ENCODE measurements at regions not wholly inside any gene's neighbourhood (a gene's known extent, or its start where the extent isn't known, plus 50 kb on each side); places are given as distances from the start of the nearest gene placed in this dataset.

DNA sequence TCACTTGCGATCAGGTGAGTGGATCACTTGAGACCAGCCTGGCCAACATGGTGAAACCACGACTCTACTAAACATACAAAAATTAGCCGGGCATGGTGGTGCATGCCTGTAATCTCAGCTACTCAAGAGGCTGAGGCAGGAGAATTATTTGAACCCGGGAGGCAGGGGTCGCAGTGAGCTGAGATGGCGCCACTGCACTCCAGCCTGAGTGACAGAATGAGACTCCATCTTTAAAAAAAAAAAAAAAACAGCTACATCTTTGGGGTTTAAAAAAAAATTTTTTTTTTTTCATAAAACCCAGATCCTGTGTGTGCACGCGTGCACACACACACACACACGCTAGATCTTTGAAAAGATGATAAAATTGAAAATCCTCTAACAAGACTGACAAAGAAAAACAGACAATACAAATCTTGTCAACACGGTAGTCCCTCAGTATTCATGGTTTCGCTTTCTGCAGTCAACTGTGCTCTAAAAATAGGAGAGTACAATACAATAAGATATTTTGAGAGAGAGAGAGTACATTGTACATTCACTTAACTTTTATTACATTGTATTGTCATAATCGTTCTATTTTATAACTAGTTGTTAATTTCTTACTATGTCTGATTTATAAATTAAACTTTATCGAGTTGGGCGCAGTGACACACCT lies 295.3 kb upstream of the RGS6 start:
- no peaks in the 10 kb centered on the region for H3K9me3 ChIP-seq
- no peak overlapping the region for H3K27ac ChIP-seq
- TF ChIP-seq, protein P1, sequence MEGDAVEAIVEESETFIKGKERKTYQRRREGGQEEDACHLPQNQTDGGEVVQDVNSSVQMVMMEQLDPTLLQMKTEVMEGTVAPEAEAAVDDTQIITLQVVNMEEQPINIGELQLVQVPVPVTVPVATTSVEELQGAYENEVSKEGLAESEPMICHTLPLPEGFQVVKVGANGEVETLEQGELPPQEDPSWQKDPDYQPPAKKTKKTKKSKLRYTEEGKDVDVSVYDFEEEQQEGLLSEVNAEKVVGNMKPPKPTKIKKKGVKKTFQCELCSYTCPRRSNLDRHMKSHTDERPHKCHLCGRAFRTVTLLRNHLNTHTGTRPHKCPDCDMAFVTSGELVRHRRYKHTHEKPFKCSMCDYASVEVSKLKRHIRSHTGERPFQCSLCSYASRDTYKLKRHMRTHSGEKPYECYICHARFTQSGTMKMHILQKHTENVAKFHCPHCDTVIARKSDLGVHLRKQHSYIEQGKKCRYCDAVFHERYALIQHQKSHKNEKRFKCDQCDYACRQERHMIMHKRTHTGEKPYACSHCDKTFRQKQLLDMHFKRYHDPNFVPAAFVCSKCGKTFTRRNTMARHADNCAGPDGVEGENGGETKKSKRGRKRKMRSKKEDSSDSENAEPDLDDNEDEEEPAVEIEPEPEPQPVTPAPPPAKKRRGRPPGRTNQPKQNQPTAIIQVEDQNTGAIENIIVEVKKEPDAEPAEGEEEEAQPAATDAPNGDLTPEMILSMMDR (IDR thresholded peaks at IDR 0.05) = no peak
- TF ChIP-seq POLR2AphosphoS5 (IDR thresholded peaks at IDR 0.05) (no peak), POLR2A (IDR thresholded peaks at IDR 0.05) (no peak), EP300 (IDR thresholded peaks at IDR 0.05) (no peak)
- no peaks in the 10 kb centered on the region for H3K36me3 ChIP-seq
- H3K4me1 ChIP-seq = no peaks in the 10 kb centered on the region
- 88 to 92% methylated on average over 14 of the region's 14 CpGs for WGBS, 2 donors
- intact Hi-C loops (cut with DNase I) = no loop called here
- no peaks in the 10 kb centered on the region for H3K27me3 ChIP-seq
- no peak for DNase-seq
- H3K4me3 ChIP-seq = no peak overlapping the region

DNA sequence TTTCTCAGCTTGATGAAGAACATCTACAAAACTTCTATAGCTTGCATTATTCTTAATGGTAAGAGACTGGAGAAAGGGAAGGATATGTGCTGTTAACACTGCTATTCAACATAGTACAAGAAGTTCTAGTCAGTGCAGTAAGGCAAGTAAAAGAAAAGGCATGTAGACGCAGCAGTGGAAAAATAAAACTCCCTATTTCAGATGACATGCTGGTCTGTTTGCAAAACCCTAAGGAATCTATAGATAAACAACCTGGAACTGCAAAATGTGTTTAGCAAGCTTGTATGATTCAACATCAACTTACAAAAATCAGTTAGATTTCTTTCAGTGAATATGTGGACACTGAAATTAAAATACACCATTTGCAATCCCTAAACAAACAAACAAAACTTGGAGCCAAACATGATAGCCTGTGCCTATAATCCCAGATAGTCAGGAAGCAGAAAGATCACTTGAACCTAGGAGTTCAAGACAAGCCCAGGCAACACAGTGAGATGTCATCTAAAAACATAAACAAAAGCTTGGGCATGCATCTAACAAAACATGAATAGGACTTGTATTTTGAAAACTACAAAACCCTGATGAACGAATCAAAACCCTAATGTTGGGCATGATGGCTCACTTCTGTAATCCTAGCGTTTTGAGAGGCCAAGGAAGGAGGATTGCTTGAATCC lies 293.6 kb upstream of the RGS6 start:
- no peaks in the 10 kb centered on the region for H3K27me3 ChIP-seq
- H3K36me3 ChIP-seq = no peaks in the 10 kb centered on the region
- 92% methylated on average over 3 of the region's 3 CpGs for WGBS, 2 donors
- H3K4me1 ChIP-seq = no peaks in the 10 kb centered on the region
- TF ChIP-seq EP300 (IDR thresholded peaks at IDR 0.05) (no peak), POLR2AphosphoS5 (IDR thresholded peaks at IDR 0.05) (no peak), POLR2A (IDR thresholded peaks at IDR 0.05) (no peak)
- TF ChIP-seq, protein P1 (IDR thresholded peaks at IDR 0.05) = no peak
- intact Hi-C loops (cut with DNase I) = no loop called here
- DNase-seq = no peak
- peaks cover 0 to 4% (median 0%) of the 10 kb centered on the region in 4 donors for H3K9me3 ChIP-seq
- no peak overlapping the region for H3K27ac ChIP-seq
- H3K4me3 ChIP-seq = no peak overlapping the region

DNA sequence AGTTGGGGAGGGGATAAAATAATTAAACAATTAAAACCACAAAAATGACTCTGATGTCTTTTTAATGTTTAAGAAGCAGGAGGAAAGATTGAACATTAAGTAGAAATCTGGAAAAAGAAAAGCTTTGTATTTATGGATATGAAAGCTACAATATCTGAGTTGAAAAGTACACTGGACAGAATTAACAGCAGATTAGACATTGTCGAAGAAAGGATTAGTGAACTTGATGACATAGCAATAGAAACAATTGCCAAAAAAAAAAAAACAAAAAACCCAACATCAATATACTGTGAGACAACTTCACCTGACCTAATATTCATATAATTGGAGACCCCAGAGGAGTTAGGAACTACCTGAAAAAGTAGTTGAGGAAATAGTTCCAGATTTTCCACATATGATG lies 289.5 kb upstream of the RGS6 start:
- no peaks in the 10 kb centered on the region for H3K27me3 ChIP-seq
- no peaks in the 10 kb centered on the region for H3K4me1 ChIP-seq
- no peak overlapping the region for H3K4me3 ChIP-seq
- DNase-seq = no peak
- intact Hi-C loops (cut with DNase I) = no loop called here
- no peak overlapping the region for H3K27ac ChIP-seq
- peaks cover 0 to 4% (median 0%) of the 10 kb centered on the region in 4 donors for H3K9me3 ChIP-seq
- TF ChIP-seq, protein P1 (IDR thresholded peaks at IDR 0.05) = no peak
- no peak for TF ChIP-seq EP300 (IDR thresholded peaks at IDR 0.05)
- 98 to 100% methylated on average over 1 of the region's 1 CpG for WGBS, 2 donors
- H3K36me3 ChIP-seq = no peaks in the 10 kb centered on the region

DNA sequence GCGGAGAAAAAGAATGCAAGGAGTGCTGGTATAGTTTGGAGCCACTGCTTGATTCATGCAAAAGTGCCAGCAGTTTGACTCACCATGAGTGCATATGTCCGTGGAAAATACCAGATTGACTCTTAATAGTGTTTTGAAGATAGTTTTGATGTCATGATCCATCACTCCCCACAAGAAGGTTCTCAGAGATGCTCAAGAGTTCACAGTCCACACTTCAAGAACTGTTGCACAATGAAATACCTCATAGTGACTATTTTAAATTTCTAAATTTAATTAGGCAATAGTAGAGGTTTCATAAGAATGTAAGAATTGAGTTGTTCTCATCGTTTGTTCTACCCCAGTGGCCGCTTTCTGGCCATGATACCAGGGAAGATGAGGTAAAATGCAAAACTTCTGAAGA lies 286.6 kb upstream of the RGS6 start:
- Histone ChIP-seq H3K4me3 (no peak overlapping the region), H3K27me3 (no peaks in the 10 kb centered on the region), H3K9me3 (peaks cover 0 to 4% (median 0%) of the 10 kb centered on the region in 4 donors), H3K4me1 (peaks cover 0 to 4% (median 2%) of the 10 kb centered on the region in 4 donors), H3K27ac (no peak overlapping the region), H3K36me3 (peaks cover 0 to 3% (median 0%) of the 10 kb centered on the region in 4 donors)
- TF ChIP-seq POLR2AphosphoS5 (IDR thresholded peaks at IDR 0.05) (no peak), EP300 (IDR thresholded peaks at IDR 0.05) (no peak), POLR2A (IDR thresholded peaks at IDR 0.05) (no peak)
- TF ChIP-seq, protein P1 (IDR thresholded peaks at IDR 0.05) = no peak
- 92 to 94% methylated on average over 4 of the region's 4 CpGs for WGBS, 2 donors
- intact Hi-C loops (cut with DNase I) = no loop called here
- DNase-seq = no peak

Data from sigmoid colon (tissue), 6 donors.